DND-41 (cell line): ENCODE measurements at regions not wholly inside any gene's neighbourhood (a gene's known extent, or its start where the extent isn't known, plus 50 kb on each side); places are given as distances from the start of the nearest gene placed in this dataset.

Source experiments
- ATAC-seq: fragments of 200-7000 bp; cut with Tn5 transposase; 3 replicates; pipeline ENCODE4 v1.9.1; 2021; ENCODE audit warnings: low read depth; ENCODE audit not compliant: insufficient read depth
- DNase-seq: peaks from one replicate; pipeline ENCODE4 v3.0.0-alpha.2; 2020
- H2AFZ ChIP-seq: 2 replicates; pipeline ENCODE4 v1.6.0; 2012; ENCODE audit warnings: low read depth, low read length
- H3K27ac ChIP-seq: 2 replicates; pipeline ENCODE4 v1.5.1; 2012; ENCODE audit warnings: low read length, inconsistent platforms
- H3K27me3 ChIP-seq: fragments of 200-600 bp; sonication (generic); 2 replicates; pipeline ENCODE4 v1.6.0; 2012; ENCODE audit warnings: low read length, mild to moderate bottlenecking, inconsistent platforms; ENCODE audit not compliant: insufficient read depth, poor library complexity
- H3K36me3 ChIP-seq: 2 replicates; pipeline ENCODE4 v1.5.1; 2012; ENCODE audit warnings: low read length, inconsistent platforms; ENCODE audit not compliant: insufficient read depth
- H3K4me1 ChIP-seq: 2 replicates; pipeline ENCODE4 v1.5.1; 2012; ENCODE audit warnings: mild to moderate bottlenecking, low read length; ENCODE audit not compliant: insufficient read depth
- H3K4me2 ChIP-seq: 2 replicates; pipeline ENCODE4 v1.6.0; 2012; ENCODE audit warnings: mild to moderate bottlenecking, moderate library complexity, low read length, inconsistent platforms; ENCODE audit not compliant: insufficient read depth
- H3K4me3 ChIP-seq, 2 experiments: fragments of 200-600 bp in 1 of 2; shearing (Covaris generic) in 1 of 2; 2 replicates each; pipeline ENCODE4 v1.5.1; 2012 to 2016; ENCODE audit warnings: inconsistent platforms in 2 of 2, low read length in 2 of 2, mild to moderate bottlenecking in 2 of 2, low read depth in 1 of 2, moderate library complexity in 1 of 2
- H3K79me2 ChIP-seq: 2 replicates; pipeline ENCODE4 v1.6.0; 2012; ENCODE audit warnings: low read length, inconsistent platforms; ENCODE audit not compliant: insufficient read depth
- H3K9ac ChIP-seq: 2 replicates; pipeline ENCODE4 v1.6.0; 2012; ENCODE audit warnings: low read depth, mild to moderate bottlenecking, inconsistent platforms, low read length, moderate library complexity
- H3K9me3 ChIP-seq: 2 replicates; pipeline ENCODE4 v1.5.1; 2012; ENCODE audit warnings: low read length, moderate library complexity, mild to moderate bottlenecking, inconsistent platforms; ENCODE audit not compliant: insufficient read depth, severe bottlenecking
- H4K20me1 ChIP-seq: 2 replicates; pipeline ENCODE4 v1.6.0; 2012; ENCODE audit warnings: low read length; ENCODE audit not compliant: insufficient read depth
- CTCF ChIP-seq: IDR thresholded peaks from 2 replicates; pipeline ENCODE4 v1.5.1; 2012; ENCODE audit warnings: borderline replicate concordance, low read length, moderate library complexity, mild to moderate bottlenecking; ENCODE audit not compliant: poor library complexity, severe bottlenecking; ENCODE audit errors: extremely low read depth
- EZH2 ChIP-seq: IDR thresholded peaks from 3 replicates; pipeline ENCODE4 v1.6.1; 2012; ENCODE audit warnings: borderline replicate concordance, low read depth, mild to moderate bottlenecking, moderate library complexity, low read length, inconsistent platforms; ENCODE audit not compliant: severe bottlenecking

GRCh38 chr7:72494807-72495206 lies 82.7 kb upstream of the CALN1 start:
- no peak overlapping the region for H3K27ac ChIP-seq
- H4K20me1 ChIP-seq = no peaks in the 10 kb centered on the region
- H3K4me2 ChIP-seq = no peak overlapping the region
- H3K9me3 ChIP-seq = peaks cover 11% of the 10 kb centered on the region
- no peak overlapping the region for H3K4me3 ChIP-seq
- no peaks in the 10 kb centered on the region for H3K79me2 ChIP-seq
- no peak overlapping the region for H2AFZ ChIP-seq
- H3K9ac ChIP-seq = no peak overlapping the region
- TF ChIP-seq EZH2 (no peak), CTCF (no peak)
- no peaks in the 10 kb centered on the region for H3K27me3 ChIP-seq
- H3K36me3 ChIP-seq = no peaks in the 10 kb centered on the region
- H3K4me1 ChIP-seq = peaks cover 6% of the 10 kb centered on the region; the same call in 1 of the 2 replicates
- ATAC-seq (no peak), DNase-seq (no peak)

GRCh38 chr7:72493850-72494661 lies 81.9 kb upstream of the CALN1 start:
- Histone ChIP-seq H3K4me2 (no peak overlapping the region), H4K20me1 (no peaks in the 10 kb centered on the region), H3K79me2 (no peaks in the 10 kb centered on the region), H3K27me3 (no peaks in the 10 kb centered on the region), H3K9me3 (peaks cover 11% of the 10 kb centered on the region), H3K36me3 (no peaks in the 10 kb centered on the region), H2AFZ (peak overlapping the region; percentile 48; the same call in 1 of the 2 replicates), H3K9ac (no peak overlapping the region), H3K27ac (peak overlapping the region; percentile 11; the same call in 1 of the 2 replicates), H3K4me1 (peaks cover 6% of the 10 kb centered on the region; the same call in 1 of the 2 replicates), H3K4me3 (no peak overlapping the region)
- DNase-seq (peak; percentile 72), ATAC-seq (peak; percentile 73)
- TF ChIP-seq CTCF (peak; percentile 81), EZH2 (no peak)

GRCh38 chr7:72492461-72493065 lies 80.4 kb upstream of the CALN1 start:
- no peaks in the 10 kb centered on the region for H3K79me2 ChIP-seq
- H3K9me3 ChIP-seq = peaks cover 8% of the 10 kb centered on the region
- no peaks in the 10 kb centered on the region for H4K20me1 ChIP-seq
- H2AFZ ChIP-seq = no peak overlapping the region; the same call in 1 of the 2 replicates
- DNase-seq = no peak
- no peak overlapping the region for H3K9ac ChIP-seq
- TF ChIP-seq CTCF = no peak
- TF ChIP-seq EZH2 = no peak
- no peak overlapping the region for H3K4me2 ChIP-seq
- no peak overlapping the region for H3K27ac ChIP-seq
- H3K27me3 ChIP-seq = no peaks in the 10 kb centered on the region
- no peaks in the 10 kb centered on the region for H3K36me3 ChIP-seq
- ATAC-seq = no peak
- H3K4me3 ChIP-seq = no peak overlapping the region
- peaks cover 6% of the 10 kb centered on the region; the same call in 1 of the 2 replicates for H3K4me1 ChIP-seq
